Neuron (in vitro differentiated cells): ENCODE measurements at regions not wholly inside any gene's neighbourhood (a gene's known extent, or its start where the extent isn't known, plus 50 kb on each side); places are given as distances from the start of the nearest gene placed in this dataset.

Source experiments
- H2AFZ ChIP-seq: one replicate; pipeline ENCODE4 v1.6.1; 2013; ENCODE audit warnings: low read depth, mild to moderate bottlenecking, inconsistent platforms, low read length, moderate library complexity
- H3K27me3 ChIP-seq: one replicate; pipeline ENCODE4 v1.6.1; 2013; ENCODE audit warnings: low read length; ENCODE audit not compliant: insufficient read depth
- H3K36me3 ChIP-seq: one replicate; pipeline ENCODE4 v1.6.1; 2013; ENCODE audit warnings: low read length; ENCODE audit not compliant: insufficient read depth
- H3K4me1 ChIP-seq: one replicate; pipeline ENCODE4 v1.6.1; 2013; ENCODE audit warnings: low read length; ENCODE audit not compliant: insufficient read depth
- H3K4me3 ChIP-seq: 2 replicates; pipeline ENCODE4 v1.5.1; 2013; ENCODE audit warnings: mild to moderate bottlenecking, low read length, moderate library complexity
- H3K9me3 ChIP-seq: one replicate; pipeline ENCODE4 v1.6.1; 2013; ENCODE audit warnings: low read length

- Histone ChIP-seq H2AFZ (no peak overlapping the region), H3K4me1 (peaks cover 11% of the 10 kb centered on the region), H3K27me3 (no peaks in the 10 kb centered on the region), H3K36me3 (no peaks in the 10 kb centered on the region), H3K9me3 (peaks cover 5% of the 10 kb centered on the region), H3K4me3 (no peak overlapping the region)
These were observed 159.5 kb upstream of the MANEA start for GRCh38 chr6:95417856-95418255.

GRCh38 chr6:95420792-95421191 lies 156.5 kb upstream of the MANEA start:
- Histone ChIP-seq H3K9me3 (peaks cover 5% of the 10 kb centered on the region), H3K4me3 (no peak overlapping the region)

GRCh38 chr6:95423331-95423730 lies 154.0 kb upstream of the MANEA start:
- peaks cover 2% of the 10 kb centered on the region for H3K4me1 ChIP-seq
- H2AFZ ChIP-seq, result no peak overlapping the region
- peaks cover 5% of the 10 kb centered on the region for H3K9me3 ChIP-seq
- no peaks in the 10 kb centered on the region for H3K36me3 ChIP-seq
- no peaks in the 10 kb centered on the region for H3K27me3 ChIP-seq
- H3K4me3 ChIP-seq, result no peak overlapping the region

More at GRCh38 chr6:95420792-95421191, 156.5 kb upstream of the MANEA start:
- Histone ChIP-seq H3K36me3 (no peaks in the 10 kb centered on the region), H3K4me1 (peaks cover 11% of the 10 kb centered on the region), H2AFZ (no peak overlapping the region), H3K27me3 (no peaks in the 10 kb centered on the region)

GRCh38 chr6:95431637-95432228 lies 145.6 kb upstream of the MANEA start:
- no peak overlapping the region for H2AFZ ChIP-seq
- H3K4me1 ChIP-seq, result no peaks in the 10 kb centered on the region
- no peaks in the 10 kb centered on the region for H3K27me3 ChIP-seq
- H3K4me3 ChIP-seq, result no peak overlapping the region
- no peaks in the 10 kb centered on the region for H3K9me3 ChIP-seq
- H3K36me3 ChIP-seq, result no peaks in the 10 kb centered on the region

- no peaks in the 10 kb centered on the region for H3K4me1 ChIP-seq
- no peaks in the 10 kb centered on the region for H3K27me3 ChIP-seq
- H2AFZ ChIP-seq, result no peak overlapping the region
- no peaks in the 10 kb centered on the region for H3K9me3 ChIP-seq
- H3K36me3 ChIP-seq, result no peaks in the 10 kb centered on the region
- H3K4me3 ChIP-seq, result no peak overlapping the region
These were observed 137.6 kb upstream of the MANEA start for GRCh38 chr6:95439741-95440140.

GRCh38 chr6:95448208-95448607 lies 129.1 kb upstream of the MANEA start:
- Histone ChIP-seq H3K4me3 (no peak overlapping the region), H2AFZ (no peak overlapping the region), H3K9me3 (no peaks in the 10 kb centered on the region), H3K4me1 (no peaks in the 10 kb centered on the region), H3K27me3 (no peaks in the 10 kb centered on the region), H3K36me3 (no peaks in the 10 kb centered on the region)

GRCh38 chr6:95469511-95469910 lies 107.8 kb upstream of the MANEA start:
- Histone ChIP-seq H3K4me3 (no peak overlapping the region), H3K4me1 (no peaks in the 10 kb centered on the region), H3K27me3 (no peaks in the 10 kb centered on the region), H3K36me3 (no peaks in the 10 kb centered on the region), H2AFZ (no peak overlapping the region), H3K9me3 (no peaks in the 10 kb centered on the region)

GRCh38 chr6:95478941-95479340 lies 98.4 kb upstream of the MANEA start:
- Histone ChIP-seq H2AFZ (no peak overlapping the region), H3K4me3 (no peak overlapping the region), H3K9me3 (no peaks in the 10 kb centered on the region), H3K27me3 (no peaks in the 10 kb centered on the region), H3K36me3 (no peaks in the 10 kb centered on the region), H3K4me1 (no peaks in the 10 kb centered on the region)

GRCh38 chr6:95487817-95488216 lies 89.5 kb upstream of the MANEA start:
- H3K4me3 ChIP-seq, result no peak overlapping the region
- H3K27me3 ChIP-seq, result no peaks in the 10 kb centered on the region
- no peaks in the 10 kb centered on the region for H3K4me1 ChIP-seq
- no peaks in the 10 kb centered on the region for H3K9me3 ChIP-seq
- no peaks in the 10 kb centered on the region for H3K36me3 ChIP-seq
- no peak overlapping the region for H2AFZ ChIP-seq

- no peaks in the 10 kb centered on the region for H3K4me1 ChIP-seq
- H3K36me3 ChIP-seq, result no peaks in the 10 kb centered on the region
- no peak overlapping the region for H3K4me3 ChIP-seq
- H3K9me3 ChIP-seq, result no peaks in the 10 kb centered on the region
- no peak overlapping the region for H2AFZ ChIP-seq
- no peaks in the 10 kb centered on the region for H3K27me3 ChIP-seq
These were observed 88.0 kb upstream of the MANEA start for GRCh38 chr6:95489185-95489863.

- Histone ChIP-seq H3K4me1 (no peaks in the 10 kb centered on the region), H3K9me3 (peaks cover 2% of the 10 kb centered on the region), H3K4me3 (no peak overlapping the region), H3K36me3 (no peaks in the 10 kb centered on the region), H2AFZ (no peak overlapping the region), H3K27me3 (no peaks in the 10 kb centered on the region)
These were observed 80.4 kb upstream of the MANEA start for GRCh38 chr6:95496769-95497426.

GRCh38 chr6:95501032-95501904 lies 76.1 kb upstream of the MANEA start:
- H3K4me3 ChIP-seq, result no peak overlapping the region

GRCh38 chr6:95503568-95503967 lies 73.8 kb upstream of the MANEA start:
- H3K36me3 ChIP-seq, result no peaks in the 10 kb centered on the region
- H2AFZ ChIP-seq, result no peak overlapping the region
- no peaks in the 10 kb centered on the region for H3K4me1 ChIP-seq
- H3K27me3 ChIP-seq, result no peaks in the 10 kb centered on the region
- no peak overlapping the region for H3K4me3 ChIP-seq
- H3K9me3 ChIP-seq, result no peaks in the 10 kb centered on the region

More at GRCh38 chr6:95501032-95501904, 76.1 kb upstream of the MANEA start:
- Histone ChIP-seq H3K27me3 (no peaks in the 10 kb centered on the region), H2AFZ (no peak overlapping the region), H3K9me3 (peaks cover 2% of the 10 kb centered on the region), H3K4me1 (no peaks in the 10 kb centered on the region), H3K36me3 (no peaks in the 10 kb centered on the region)
